GM12874 (cell line): ENCODE measurements at regions not wholly inside any gene's neighbourhood (a gene's known extent, or its start where the extent isn't known, plus 50 kb on each side); places are given as distances from the start of the nearest gene placed in this dataset.

Experiments used
- CTCF ChIP-seq: IDR thresholded peaks from 2 replicates; pipeline ENCODE4 v1.5.1; 2011; ENCODE audit warnings: low read depth, mild to moderate bottlenecking, control low read depth, low read length, moderate library complexity; ENCODE audit not compliant: insufficient read depth

- TF ChIP-seq CTCF: no peak
These were observed 277.4 kb downstream of the PAPSS1 start for GRCh38 chr4:107442538-107443111.

GRCh38 chr4:107439401-107439800 is 280.6 kb downstream of the PAPSS1 start:
- TF ChIP-seq CTCF: no peak

DNA sequence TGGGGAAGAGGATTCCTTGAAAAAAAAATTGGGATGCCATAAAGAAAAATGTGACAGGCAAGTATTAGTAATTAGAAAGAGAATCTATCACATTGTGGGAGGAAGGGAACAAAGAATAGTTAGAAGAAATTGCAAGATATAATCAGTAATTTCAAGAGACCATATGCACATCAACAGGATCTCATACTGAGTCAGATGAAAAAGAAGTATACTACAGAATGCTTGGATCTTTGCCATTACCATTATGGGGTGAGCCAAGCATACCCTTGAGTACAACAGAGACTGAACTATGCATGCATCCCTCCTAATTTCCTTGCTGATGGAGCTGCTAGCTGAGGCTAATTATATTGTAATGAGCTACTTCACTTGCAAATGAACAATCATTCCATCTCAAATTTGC is 287.6 kb downstream of the PAPSS1 start:
- TF ChIP-seq CTCF: no peak

DNA sequence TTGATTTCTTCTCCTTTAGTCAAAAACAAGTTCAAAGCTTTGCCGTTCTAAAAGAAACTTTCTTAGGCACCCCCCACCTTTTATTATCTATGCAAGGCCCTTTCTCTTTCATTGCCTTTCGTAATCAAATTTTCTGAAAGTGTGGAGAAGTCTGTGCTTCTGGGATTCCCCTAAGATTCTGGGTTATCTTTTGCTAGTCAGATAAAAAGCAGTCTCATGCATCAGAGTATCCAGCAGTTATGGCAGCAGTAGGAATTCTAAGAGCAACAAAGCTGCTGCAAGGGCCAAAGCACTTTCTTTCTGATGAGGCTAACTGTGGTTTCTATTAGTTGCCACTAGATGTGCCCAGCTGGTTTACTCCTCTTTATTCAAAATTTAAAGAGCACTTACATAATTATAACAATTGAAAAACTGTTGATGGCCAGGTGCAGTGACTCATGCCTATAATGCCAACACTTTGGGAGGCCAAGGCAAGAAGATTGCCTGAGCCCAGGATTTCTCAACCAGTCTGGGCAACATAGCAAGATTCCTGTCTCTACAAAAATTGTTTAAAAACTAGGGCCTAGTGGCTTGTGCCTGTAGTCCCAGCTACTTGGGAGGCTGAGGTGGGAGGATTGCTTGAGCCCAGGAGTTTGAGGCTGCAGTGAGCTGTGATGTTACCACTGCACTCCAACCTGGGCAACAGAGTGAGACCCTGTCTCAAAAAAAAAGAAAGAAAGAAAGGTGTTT is 296.2 kb downstream of the PAPSS1 start:
- TF ChIP-seq CTCF: no peak

DNA sequence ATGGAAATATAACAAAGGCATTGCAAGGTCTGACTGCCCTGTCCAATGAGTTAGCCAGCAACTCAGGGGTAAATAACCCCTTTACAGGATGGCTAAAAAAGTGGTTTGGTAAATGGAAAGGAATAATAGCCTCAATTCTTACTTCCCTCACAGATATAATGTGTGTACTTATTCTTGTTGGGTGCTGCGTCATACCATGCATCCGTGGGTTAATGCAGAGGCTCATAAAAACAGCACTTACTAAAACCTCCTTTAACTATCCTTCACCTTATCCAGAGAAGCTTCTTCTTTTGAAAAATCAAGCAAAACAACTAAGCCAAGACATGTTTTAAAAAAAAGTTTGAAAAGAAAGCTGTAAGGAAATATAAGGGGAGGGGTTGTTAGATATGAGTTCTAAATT is 301.0 kb downstream of the PAPSS1 start:
- TF ChIP-seq CTCF: no peak

DNA sequence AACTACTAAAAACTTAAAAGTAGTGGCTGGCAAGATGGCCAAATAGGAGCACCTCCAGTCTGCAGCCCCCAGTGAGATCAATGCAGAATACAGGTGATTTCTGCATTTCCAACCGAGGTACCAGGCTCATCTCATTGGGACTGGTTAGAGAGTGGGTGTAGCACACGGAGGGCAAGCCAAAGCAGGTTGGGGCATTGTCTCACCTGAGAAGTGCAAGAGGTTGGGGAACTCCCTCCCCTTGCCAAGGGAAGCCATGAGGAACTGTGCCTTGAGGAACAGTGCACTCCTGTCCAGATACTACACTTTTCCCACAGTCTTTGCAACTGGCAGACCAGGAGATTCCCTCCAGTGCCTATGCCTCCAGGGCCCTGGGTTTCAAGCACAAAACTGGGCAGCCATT is 311.1 kb downstream of the PAPSS1 start:
- no peak for TF ChIP-seq CTCF

DNA sequence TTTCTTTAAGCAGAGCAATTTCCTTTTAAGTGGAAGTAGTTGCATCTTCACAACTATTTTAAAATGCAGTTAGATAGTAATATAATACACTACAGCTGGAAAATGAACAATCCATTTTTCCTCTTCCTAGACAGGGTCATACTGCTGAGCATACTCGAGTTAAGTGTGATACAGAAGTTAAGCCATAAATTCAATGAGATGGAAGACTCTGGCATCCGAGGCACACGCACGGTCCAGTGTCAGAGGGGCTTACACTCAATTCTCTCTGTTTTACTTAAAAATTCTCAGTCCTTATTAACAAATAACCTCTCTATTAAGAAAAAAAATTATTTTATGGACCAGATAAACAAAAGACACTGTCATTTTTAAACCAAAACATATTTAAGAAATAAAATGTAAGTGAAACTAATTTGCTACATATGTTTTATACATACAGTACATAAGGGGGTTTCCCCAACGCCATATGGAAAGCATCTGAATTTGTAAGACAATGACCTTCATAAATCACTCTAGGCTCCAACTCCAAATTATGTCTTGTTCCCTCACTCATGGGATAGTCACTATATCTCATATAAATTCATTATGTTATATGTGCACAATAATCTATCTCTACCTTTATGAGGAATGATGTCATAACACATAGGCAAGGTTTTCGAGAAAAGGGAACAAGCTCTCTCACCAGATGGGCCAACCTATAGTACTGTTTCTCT is 315.3 kb downstream of the PAPSS1 start:
- TF ChIP-seq CTCF: no peak
